ENCODE measurements at regions not wholly inside any gene's neighbourhood (a gene's known extent, or its start where the extent isn't known, plus 50 kb on each side); places are given as distances from the start of the nearest gene placed in this dataset.

DNA sequence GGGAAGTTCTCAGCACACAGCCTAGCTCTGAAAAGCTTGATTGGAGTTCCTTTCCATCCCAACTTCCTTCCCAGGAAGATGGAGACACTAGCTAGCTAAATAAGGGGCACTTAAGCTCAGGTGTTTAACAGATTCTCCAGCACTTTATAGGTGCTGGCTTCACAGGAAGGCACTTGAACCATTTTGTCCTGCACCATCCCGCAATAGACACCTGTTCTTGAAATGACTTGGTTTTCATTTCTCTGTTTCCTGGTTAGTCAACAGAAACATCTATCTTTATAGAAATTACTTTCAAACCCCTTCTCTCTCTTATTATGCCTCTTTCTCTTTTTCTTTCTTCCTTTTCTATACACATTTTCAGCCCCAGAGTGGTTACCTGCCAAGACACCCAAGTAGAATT, 409.9 kb upstream of the ZFHX3 start:
- TF ChIP-seq ZNF850 (CRISPR knock-in tag; conservative IDR thresholded peaks at IDR 0.05) = no peak
- no peak for TF ChIP-seq ARHGAP35 (CRISPR knock-in tag; IDR thresholded peaks at IDR 0.05; ENCODE audit: borderline replicate concordance)
- no peak for TF ChIP-seq ZNF724P (CRISPR knock-in tag; IDR thresholded peaks at IDR 0.05; ENCODE audit: borderline replicate concordance)
- TF ChIP-seq, protein P1, sequence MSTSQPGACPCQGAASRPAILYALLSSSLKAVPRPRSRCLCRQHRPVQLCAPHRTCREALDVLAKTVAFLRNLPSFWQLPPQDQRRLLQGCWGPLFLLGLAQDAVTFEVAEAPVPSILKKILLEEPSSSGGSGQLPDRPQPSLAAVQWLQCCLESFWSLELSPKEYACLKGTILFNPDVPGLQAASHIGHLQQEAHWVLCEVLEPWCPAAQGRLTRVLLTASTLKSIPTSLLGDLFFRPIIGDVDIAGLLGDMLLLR (CRISPR knock-in tag; IDR thresholded peaks at IDR 0.05) = no peak
- TF ChIP-seq HMGA1 (CRISPR knock-in tag; conservative IDR thresholded peaks at IDR 0.05) = no peak
- no peak for TF ChIP-seq ZNF790 (CRISPR knock-in tag; IDR thresholded peaks at IDR 0.05; ENCODE audit: borderline replicate concordance)
- no peak for TF ChIP-seq ZNF7 (CRISPR knock-in tag; IDR thresholded peaks at IDR 0.05)
- TF ChIP-seq ZNF263 (CRISPR knock-in tag; IDR thresholded peaks at IDR 0.05) = no peak
- TF ChIP-seq TOPORS (CRISPR knock-in tag; IDR thresholded peaks at IDR 0.05) = no peak
- no peak for TF ChIP-seq MTA3 (CRISPR knock-in tag; IDR thresholded peaks at IDR 0.05)
- TF ChIP-seq TP53 (CRISPR knock-in tag; conservative IDR thresholded peaks at IDR 0.05) = no peak
- no peak for TF ChIP-seq HIVEP1 (CRISPR knock-in tag; IDR thresholded peaks at IDR 0.05)
- TF ChIP-seq E2F1 (CRISPR knock-in tag; IDR thresholded peaks at IDR 0.05) = no peak
- TF ChIP-seq ZNF629 (CRISPR knock-in tag; conservative IDR thresholded peaks at IDR 0.05) = no peak
- no peak for TF ChIP-seq ZNF350 (CRISPR knock-in tag; IDR thresholded peaks at IDR 0.05; ENCODE audit: borderline replicate concordance, low read depth)
- TF ChIP-seq TEAD3 (CRISPR knock-in tag; optimal IDR thresholded peaks at IDR 0.05; ENCODE audit: borderline replicate concordance) = no peak
- TF ChIP-seq NCOA2 (CRISPR knock-in tag; IDR thresholded peaks at IDR 0.05) = no peak
- TF ChIP-seq DR1 (CRISPR knock-in tag; IDR thresholded peaks at IDR 0.05) = no peak
- no peak for TF ChIP-seq MAZ (IDR thresholded peaks at IDR 0.05; ENCODE audit: borderline replicate concordance, low read depth, low read length)
- no peak for TF ChIP-seq MAZ (CRISPR knock-in tag; IDR thresholded peaks at IDR 0.05; ENCODE audit: low read depth)
- no peak for TF ChIP-seq HNRNPLL (IDR thresholded peaks at IDR 0.05; ENCODE audit: low read depth, low read length, poor library complexity, severe bottlenecking)
- H3K4me2 ChIP-seq (ENCODE audit: low read depth, low read length) = no peak overlapping the region
- ATAC-seq (no peak), FAIRE-seq (no peak), DNase-seq (ENCODE audit: low spot score) (no peak)
- no peaks in the 10 kb centered on the region for H3K9me3 ChIP-seq (ENCODE audit: low read length)
- intact Hi-C loops (cut with micrococcal nuclease; ENCODE audit: unreplicated experiment) = no loop called here
- no peaks in the 10 kb centered on the region for H3K36me3 ChIP-seq (replicated peaks in 1 of 2; ENCODE audit: control insufficient read depth in 1 of 2, insufficient read depth in 2 of 2, low read length in 2 of 2)
- H3K27ac ChIP-seq (ENCODE audit: extremely low read length, insufficient read depth, low read length) = no peak overlapping the region
- no peak overlapping the region for H3K9ac ChIP-seq (ENCODE audit: insufficient read depth, low read depth, low read length)
- no TSS peak for BruUV-seq (replicated peaks)
- H3K27me3 ChIP-seq (ENCODE audit: control insufficient read depth in 1 of 2, insufficient read depth in 2 of 2, low read length in 2 of 2) = no peaks in the 10 kb centered on the region; a peak in 2 of 5 replicates
- no peaks in the 10 kb centered on the region for H4K20me1 ChIP-seq (ENCODE audit: insufficient read depth, low read length)
- no peak overlapping the region for H3K4me3 ChIP-seq (replicated peaks in 1 of 3; ENCODE audit: insufficient read depth in 1 of 3, low read depth in 2 of 3, low read length in 3 of 3)
- no peaks in the 10 kb centered on the region for H3K4me1 ChIP-seq (ENCODE audit: insufficient read depth, low read length)
- in situ Hi-C loops (cut with HindIII; ENCODE audit: extremely low pct_ligation_motif_present, low pct_unique_long_range_greater_than_20kb) = no loop called here
- no peak overlapping the region for H2AFZ ChIP-seq (ENCODE audit: low read length)
- CTCF ChIA-PET (ENCODE audit: low intra/inter-chr PET ratio, low total read pairs) = no interaction called here
- H3K79me2 ChIP-seq (ENCODE audit: insufficient read depth, low read length) = no peaks in the 10 kb centered on the region
- POLR2A ChIA-PET = no interaction called here
- WGBS (ENCODE audit: low lambda C conversion rate) = 94% methylated on average over 1 of the region's 1 CpG

Data from HepG2 (cell line).